Astrocyte (in vitro differentiated cells and primary cell): ENCODE measurements at regions not wholly inside any gene's neighbourhood (a gene's known extent, or its start where the extent isn't known, plus 50 kb on each side); places are given as distances from the start of the nearest gene placed in this dataset.

Experiments
- DNase-seq: peaks from one replicate; pipeline ENCODE4 v3.0.0-alpha.2; 2010; ENCODE audit warnings: low read depth
- FAIRE-seq: peaks from 2 replicates; lab custom pipeline; 2011; peaks lifted over from hg19 to GRCh38; lab: Jason Lieb, UNC
- H2AFZ ChIP-seq: 2 replicates; pipeline ENCODE4 v1.6.0; 2012; ENCODE audit warnings: low read depth, low read length, inconsistent platforms
- H3K27ac ChIP-seq: 2 replicates; pipeline ENCODE4 v1.5.1; 2011; ENCODE audit warnings: low read depth, low read length, inconsistent platforms
- H3K27me3 ChIP-seq: 2 replicates; pipeline ENCODE4 v1.6.0; 2011; ENCODE audit warnings: low read length, inconsistent platforms; ENCODE audit not compliant: insufficient read depth
- H3K36me3 ChIP-seq: 2 replicates; pipeline ENCODE4 v1.5.1; 2011; ENCODE audit warnings: low read length, inconsistent platforms; ENCODE audit not compliant: insufficient read depth
- H3K4me1 ChIP-seq: 2 replicates; pipeline ENCODE4 v1.5.1; 2011; ENCODE audit warnings: low read length, inconsistent platforms; ENCODE audit not compliant: insufficient read depth
- H3K4me2 ChIP-seq: 2 replicates; pipeline ENCODE4 v1.6.0; 2012; ENCODE audit warnings: low read length, inconsistent platforms
- H3K4me3 ChIP-seq: 2 replicates; pipeline ENCODE4 v1.5.1; 2011; ENCODE audit warnings: low read depth, mild to moderate bottlenecking, low read length, inconsistent platforms; ENCODE audit not compliant: insufficient read depth
- H3K79me2 ChIP-seq: 2 replicates; pipeline ENCODE4 v1.6.0; 2012; ENCODE audit warnings: mild to moderate bottlenecking, low read length, inconsistent platforms; ENCODE audit not compliant: insufficient read depth
- H3K9ac ChIP-seq: 2 replicates; pipeline ENCODE4 v1.6.0; 2012; ENCODE audit warnings: mild to moderate bottlenecking, low read length, inconsistent platforms
- H3K9me3 ChIP-seq: 2 replicates; pipeline ENCODE4 v1.5.1; 2012; ENCODE audit warnings: low read depth, mild to moderate bottlenecking, low read length, inconsistent platforms; ENCODE audit not compliant: insufficient read depth
- H4K20me1 ChIP-seq: 2 replicates; pipeline ENCODE4 v1.6.0; 2012; ENCODE audit warnings: low read length, inconsistent platforms; ENCODE audit not compliant: insufficient read depth
- H3K27ac Mint-ChIP-seq: one replicate; pipeline ENCODE4 v1.8.0; 2021; ENCODE audit warnings: mild to moderate bottlenecking, mixed read lengths; ENCODE audit not compliant: unreplicated experiment
- H3K27me3 Mint-ChIP-seq: one replicate; pipeline ENCODE4 v1.8.0; 2021; ENCODE audit warnings: low read depth, mixed read lengths; ENCODE audit not compliant: unreplicated experiment
- H3K36me3 Mint-ChIP-seq: one replicate; pipeline ENCODE4 v1.8.0; 2021; ENCODE audit warnings: low read depth, mixed read lengths; ENCODE audit not compliant: unreplicated experiment
- H3K4me1 Mint-ChIP-seq: one replicate; pipeline ENCODE4 v1.8.0; 2021; ENCODE audit warnings: low read depth, mixed read lengths; ENCODE audit not compliant: unreplicated experiment
- H3K4me3 Mint-ChIP-seq: one replicate; pipeline ENCODE4 v1.8.0; 2021; ENCODE audit warnings: mild to moderate bottlenecking, moderate library complexity, mixed read lengths; ENCODE audit not compliant: unreplicated experiment
- H3K9me3 Mint-ChIP-seq: one replicate; pipeline ENCODE4 v1.8.0; 2021; ENCODE audit warnings: mild to moderate bottlenecking, mixed read lengths; ENCODE audit not compliant: unreplicated experiment
- EZH2 ChIP-seq: IDR thresholded peaks from 2 replicates; pipeline ENCODE4 v1.6.1; 2012; ENCODE audit warnings: mild to moderate bottlenecking, low read length, inconsistent platforms; ENCODE audit not compliant: insufficient read depth
- TF ChIP-seq, protein P1 (sequence below): IDR thresholded peaks from 2 replicates; pipeline ENCODE4 v1.5.1; 2011; ENCODE audit warnings: low read depth, mild to moderate bottlenecking, inconsistent platforms, low read length, moderate library complexity; ENCODE audit not compliant: insufficient read depth

DNA sequence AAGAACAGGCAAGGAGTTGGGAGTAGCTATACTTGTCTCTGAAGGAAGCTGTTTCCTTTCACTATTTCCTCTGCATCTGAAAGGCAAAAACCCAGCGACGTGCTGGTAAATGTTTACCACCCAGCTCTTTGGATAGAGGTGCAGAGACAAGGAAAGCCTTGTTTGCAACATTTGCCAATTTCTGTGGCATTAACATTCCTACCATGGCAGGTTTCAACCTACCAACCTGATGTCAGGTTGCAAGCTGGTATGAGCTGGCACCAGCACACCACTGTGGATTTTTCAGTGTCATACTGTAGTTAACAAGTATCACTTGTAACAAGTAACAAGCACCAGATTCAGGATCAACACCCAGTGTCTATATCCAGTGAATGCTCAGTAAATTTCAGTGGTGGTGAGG is 294.8 kb upstream of the TMPO start:
- Mint-ChIP-seq H3K4me1 (peaks cover 3% of the 10 kb centered on the region), H3K36me3 (no peaks in the 10 kb centered on the region), H3K9me3 (peaks cover 3% of the 10 kb centered on the region), H3K4me3 (no peak overlapping the region), H3K27me3 (peaks cover 2% of the 10 kb centered on the region), H3K27ac (no peak overlapping the region)
- H2AFZ ChIP-seq = no peak overlapping the region
- H3K9me3 ChIP-seq = no peaks in the 10 kb centered on the region
- H4K20me1 ChIP-seq = no peaks in the 10 kb centered on the region
- TF ChIP-seq, protein P1, sequence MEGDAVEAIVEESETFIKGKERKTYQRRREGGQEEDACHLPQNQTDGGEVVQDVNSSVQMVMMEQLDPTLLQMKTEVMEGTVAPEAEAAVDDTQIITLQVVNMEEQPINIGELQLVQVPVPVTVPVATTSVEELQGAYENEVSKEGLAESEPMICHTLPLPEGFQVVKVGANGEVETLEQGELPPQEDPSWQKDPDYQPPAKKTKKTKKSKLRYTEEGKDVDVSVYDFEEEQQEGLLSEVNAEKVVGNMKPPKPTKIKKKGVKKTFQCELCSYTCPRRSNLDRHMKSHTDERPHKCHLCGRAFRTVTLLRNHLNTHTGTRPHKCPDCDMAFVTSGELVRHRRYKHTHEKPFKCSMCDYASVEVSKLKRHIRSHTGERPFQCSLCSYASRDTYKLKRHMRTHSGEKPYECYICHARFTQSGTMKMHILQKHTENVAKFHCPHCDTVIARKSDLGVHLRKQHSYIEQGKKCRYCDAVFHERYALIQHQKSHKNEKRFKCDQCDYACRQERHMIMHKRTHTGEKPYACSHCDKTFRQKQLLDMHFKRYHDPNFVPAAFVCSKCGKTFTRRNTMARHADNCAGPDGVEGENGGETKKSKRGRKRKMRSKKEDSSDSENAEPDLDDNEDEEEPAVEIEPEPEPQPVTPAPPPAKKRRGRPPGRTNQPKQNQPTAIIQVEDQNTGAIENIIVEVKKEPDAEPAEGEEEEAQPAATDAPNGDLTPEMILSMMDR = no peak
- no peak for TF ChIP-seq EZH2
- H3K4me2 ChIP-seq = no peak overlapping the region
- peaks cover 5% of the 10 kb centered on the region for H3K4me1 ChIP-seq
- H3K79me2 ChIP-seq = no peaks in the 10 kb centered on the region
- H3K27me3 ChIP-seq = peaks cover 3% of the 10 kb centered on the region
- FAIRE-seq (no peak), DNase-seq (no peak)
- no peak overlapping the region for H3K27ac ChIP-seq
- no peak overlapping the region for H3K4me3 ChIP-seq
- H3K36me3 ChIP-seq = no peaks in the 10 kb centered on the region
- H3K9ac ChIP-seq = no peak overlapping the region

DNA sequence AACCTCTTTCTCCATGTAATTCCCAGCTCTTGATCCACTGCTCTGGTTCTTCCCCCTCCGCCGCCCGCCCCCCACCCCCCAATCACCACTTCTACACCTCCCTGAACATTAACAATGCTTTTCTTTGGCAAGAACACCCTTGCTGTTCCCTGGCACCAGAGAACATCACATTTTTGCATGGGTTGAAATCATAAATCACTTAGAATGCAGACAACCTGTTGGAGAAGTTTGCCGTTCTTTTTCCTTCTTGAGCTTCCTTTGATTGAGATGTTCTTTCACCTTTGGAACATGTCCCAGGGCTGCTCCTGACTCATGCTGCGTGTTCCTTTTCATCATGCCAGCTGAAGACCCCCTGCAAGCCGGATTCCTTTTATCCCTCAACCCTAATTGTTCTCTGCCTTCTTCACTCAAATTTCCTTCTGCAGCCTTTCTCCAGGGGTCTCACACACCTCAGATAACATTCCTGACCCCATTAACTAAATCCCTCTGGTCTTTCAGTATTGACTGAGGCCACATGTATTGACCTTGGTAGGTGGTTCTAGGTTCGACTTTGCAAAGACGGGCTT is 294.1 kb upstream of the TMPO start:
- Histone ChIP-seq H3K79me2 (no peaks in the 10 kb centered on the region), H3K4me3 (no peak overlapping the region), H3K27me3 (peaks cover 3% of the 10 kb centered on the region), H2AFZ (no peak overlapping the region), H3K27ac (no peak overlapping the region), H3K36me3 (no peaks in the 10 kb centered on the region), H3K9me3 (no peaks in the 10 kb centered on the region), H3K9ac (no peak overlapping the region), H3K4me1 (peaks cover 5% of the 10 kb centered on the region), H3K4me2 (peak overlapping the region; percentile 25), H4K20me1 (no peaks in the 10 kb centered on the region)
- Mint-ChIP-seq H3K4me3 (no peak overlapping the region), H3K27me3 (peaks cover 2% of the 10 kb centered on the region), H3K27ac (no peak overlapping the region), H3K9me3 (peaks cover 3% of the 10 kb centered on the region), H3K36me3 (no peaks in the 10 kb centered on the region), H3K4me1 (peaks cover 3% of the 10 kb centered on the region)
- FAIRE-seq (no peak), DNase-seq (peak; percentile 58)
- TF ChIP-seq, protein P1 = no peak
- TF ChIP-seq EZH2 = no peak

DNA sequence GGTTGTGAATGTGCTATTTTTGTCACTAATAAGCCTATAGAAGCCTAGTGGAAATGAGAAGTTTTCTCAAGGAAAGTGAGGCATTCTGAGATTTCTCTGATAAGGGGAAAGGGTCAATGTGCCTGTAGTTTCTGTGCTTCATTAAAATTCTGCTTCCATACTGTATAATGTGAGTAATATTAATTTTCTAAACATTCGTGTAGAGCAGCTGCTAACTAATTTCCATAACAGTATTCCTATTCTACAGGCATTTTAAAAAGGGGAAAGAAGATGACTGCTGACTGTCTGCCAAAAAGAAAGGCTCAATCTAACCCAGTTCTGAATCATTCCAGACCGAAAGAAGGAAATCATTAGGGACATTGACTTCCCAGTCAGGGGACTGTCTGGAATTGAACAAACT is 293.3 kb upstream of the TMPO start:
- H3K27ac ChIP-seq = no peak overlapping the region
- H3K4me1 ChIP-seq = peaks cover 5% of the 10 kb centered on the region
- H3K4me2 ChIP-seq = no peak overlapping the region
- no peak for TF ChIP-seq EZH2
- TF ChIP-seq, protein P1 = no peak
- peaks cover 6% of the 10 kb centered on the region for H3K9me3 Mint-ChIP-seq
- H2AFZ ChIP-seq = no peak overlapping the region
- H3K27me3 ChIP-seq = peaks cover 3% of the 10 kb centered on the region
- H3K4me1 Mint-ChIP-seq = peaks cover 3% of the 10 kb centered on the region
- no peaks in the 10 kb centered on the region for H4K20me1 ChIP-seq
- H3K36me3 Mint-ChIP-seq = no peaks in the 10 kb centered on the region
- no peak for FAIRE-seq
- no peak overlapping the region for H3K27ac Mint-ChIP-seq
- H3K36me3 ChIP-seq = no peaks in the 10 kb centered on the region
- no peaks in the 10 kb centered on the region for H3K9me3 ChIP-seq
- H3K9ac ChIP-seq = no peak overlapping the region
- no peak overlapping the region for H3K4me3 Mint-ChIP-seq
- H3K79me2 ChIP-seq = no peaks in the 10 kb centered on the region
- no peak overlapping the region for H3K4me3 ChIP-seq
- peaks cover 2% of the 10 kb centered on the region for H3K27me3 Mint-ChIP-seq
- no peak for DNase-seq
